SW480 (cell line): ENCODE measurements at regions not wholly inside any gene's neighbourhood (a gene's known extent, or its start where the extent isn't known, plus 50 kb on each side); places are given as distances from the start of the nearest gene placed in this dataset.
"Not testable (repeated sequence)": the region's sequence is repeated elsewhere in the genome, so short reads cannot be mapped to it uniquely, and the experiment has no call there.

Experiments
- DNase-seq: peaks from one replicate; pipeline ENCODE4 v3.0.0-alpha.2; 2016; ENCODE audit warnings: low spot score

GRCh38 chr1:120617493-120617892, 106.3 kb upstream of the NBPF26 start:
- DNase-seq, result not testable (repeated sequence)

- DNase-seq, result not testable (repeated sequence)
These were observed 103.7 kb upstream of the NBPF26 start for GRCh38 chr1:120619867-120620692.

DNA sequence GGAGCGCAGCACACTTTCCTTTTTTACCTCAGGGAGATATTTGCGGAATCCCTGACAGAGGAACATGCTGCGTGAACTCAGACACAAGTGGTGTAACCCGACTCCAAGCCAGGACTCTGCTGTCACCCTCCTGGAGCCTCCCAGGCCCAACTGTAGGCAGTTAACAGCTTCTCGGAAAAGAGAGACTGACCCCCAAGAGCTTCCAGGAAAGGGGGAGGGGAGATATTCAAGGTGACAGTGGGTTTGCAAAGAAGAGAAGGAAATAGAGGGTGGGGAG, 103.1 kb upstream of the NBPF26 start:
- not testable (repeated sequence) for DNase-seq

DNA sequence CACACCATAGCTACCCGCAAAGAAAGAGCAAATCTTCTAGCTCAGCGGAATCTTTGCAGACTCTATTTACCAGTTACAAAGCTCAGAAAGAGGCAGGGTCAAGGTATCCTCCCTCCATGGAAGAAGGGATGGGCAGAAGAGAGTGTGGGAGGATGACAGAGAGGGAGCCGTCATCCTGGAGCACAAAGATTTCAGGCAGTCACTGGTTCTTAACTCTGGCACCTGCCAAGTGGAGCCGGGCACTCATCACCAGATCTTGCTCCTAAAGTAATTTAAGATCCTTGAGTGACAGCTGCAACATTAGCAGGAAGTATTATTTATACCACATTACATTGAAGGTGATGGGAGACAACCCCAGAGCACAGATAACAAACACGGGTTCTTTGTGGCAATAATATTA, 102.5 kb upstream of the NBPF26 start:
- not testable (repeated sequence) for DNase-seq

- DNase-seq, result not testable (repeated sequence)
These were observed 100.2 kb upstream of the NBPF26 start for GRCh38 chr1:120623539-120623938.

DNA sequence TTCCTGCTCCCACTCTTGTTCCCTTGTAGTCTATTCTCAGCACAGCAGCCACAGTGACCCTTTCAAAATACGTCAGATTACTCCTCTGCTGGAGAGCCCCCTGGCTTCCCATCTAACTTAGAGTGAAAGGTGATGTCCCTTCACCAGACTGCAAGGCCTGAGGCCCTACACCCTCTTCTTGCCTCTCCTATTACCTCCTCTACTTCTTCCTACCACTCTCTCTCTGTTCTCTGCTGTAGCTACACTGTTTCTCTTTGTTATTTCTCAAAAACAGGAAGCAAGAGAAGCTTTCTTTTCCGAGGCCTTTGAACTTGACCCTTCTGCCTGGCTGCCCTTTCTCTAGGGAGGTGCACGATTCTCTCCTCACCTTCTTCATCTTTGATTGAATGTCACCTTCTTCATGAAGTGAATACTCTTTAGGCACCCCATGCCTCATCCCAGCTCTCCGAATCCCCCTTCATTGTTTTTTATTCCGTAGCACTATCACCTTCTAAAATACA, 99.1 kb upstream of the NBPF26 start:
- DNase-seq, result not testable (repeated sequence)

DNA sequence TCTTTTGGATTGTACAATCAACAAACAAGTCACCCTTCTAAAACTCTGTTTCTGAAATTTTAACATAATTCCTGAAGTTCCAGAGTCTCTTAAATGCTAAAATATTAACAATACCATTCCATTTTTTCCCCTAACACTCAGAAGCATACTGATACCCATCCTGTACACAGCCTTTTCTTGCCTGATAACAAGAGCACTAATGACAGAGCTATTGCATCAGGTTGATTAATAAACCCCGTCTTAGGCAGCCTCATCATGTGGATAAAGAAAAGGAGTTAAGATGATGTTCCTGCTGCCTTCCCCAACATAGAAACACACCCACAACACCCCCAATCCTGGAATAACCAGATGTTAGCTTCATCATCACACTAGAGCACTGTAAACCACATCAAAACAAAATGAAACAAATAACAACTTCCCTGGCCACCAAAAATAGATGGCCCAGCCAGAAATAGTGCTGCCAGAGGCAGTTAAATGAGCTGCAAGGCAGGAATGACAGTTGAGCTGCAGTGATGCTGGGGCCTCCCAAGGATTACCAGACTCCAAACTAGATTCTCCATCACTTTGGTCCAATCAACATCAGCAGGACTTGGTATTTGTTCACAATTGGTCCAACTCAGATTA, 93.8 kb upstream of the NBPF26 start:
- DNase-seq, result not testable (repeated sequence)

DNA sequence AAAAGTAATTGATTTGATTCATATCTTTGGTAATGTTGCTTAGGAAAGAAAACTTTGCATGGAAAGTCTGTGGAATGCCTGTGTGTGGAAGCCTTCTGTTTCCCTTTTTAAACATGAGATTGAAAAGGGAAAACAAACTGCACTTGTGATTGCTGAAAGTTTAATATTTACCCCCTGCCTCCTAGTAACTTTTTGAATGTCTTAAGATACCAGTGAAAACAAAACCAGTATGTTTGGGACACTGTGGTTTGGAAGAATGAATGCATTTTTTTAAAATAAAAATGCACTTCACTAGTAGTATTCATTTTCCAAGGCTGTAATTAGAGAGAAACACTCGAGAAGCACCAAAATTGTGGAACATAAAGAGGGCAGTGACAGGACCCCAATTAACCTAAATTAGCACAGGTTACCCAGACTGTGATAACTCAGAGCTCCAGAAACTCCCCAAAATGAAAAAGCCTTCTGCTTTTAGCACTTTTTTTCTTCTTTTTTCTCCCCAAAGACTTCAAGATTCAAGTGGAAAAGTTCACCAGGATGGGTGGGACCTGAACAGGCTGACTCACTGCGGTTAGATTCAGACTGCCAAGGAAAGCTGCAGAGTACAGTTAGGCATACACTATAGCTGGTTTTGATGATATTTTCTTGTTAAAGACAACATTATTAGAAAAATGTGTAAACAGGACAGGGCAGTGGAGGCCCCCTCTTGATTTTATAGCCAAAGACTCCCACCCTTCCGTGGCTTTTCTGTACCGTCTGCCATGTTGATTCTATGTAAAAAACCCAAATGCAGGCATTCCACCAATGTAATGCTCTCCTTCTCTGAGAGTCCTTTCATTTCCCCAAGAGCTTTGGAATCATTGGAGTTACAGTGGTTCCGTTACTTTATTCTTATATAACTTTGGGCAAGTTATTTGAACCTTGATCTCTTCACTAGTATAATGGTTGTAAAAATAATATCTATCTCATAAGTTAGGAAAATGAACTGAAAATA, 88.6 kb upstream of the NBPF26 start:
- DNase-seq, result not testable (repeated sequence)

DNA sequence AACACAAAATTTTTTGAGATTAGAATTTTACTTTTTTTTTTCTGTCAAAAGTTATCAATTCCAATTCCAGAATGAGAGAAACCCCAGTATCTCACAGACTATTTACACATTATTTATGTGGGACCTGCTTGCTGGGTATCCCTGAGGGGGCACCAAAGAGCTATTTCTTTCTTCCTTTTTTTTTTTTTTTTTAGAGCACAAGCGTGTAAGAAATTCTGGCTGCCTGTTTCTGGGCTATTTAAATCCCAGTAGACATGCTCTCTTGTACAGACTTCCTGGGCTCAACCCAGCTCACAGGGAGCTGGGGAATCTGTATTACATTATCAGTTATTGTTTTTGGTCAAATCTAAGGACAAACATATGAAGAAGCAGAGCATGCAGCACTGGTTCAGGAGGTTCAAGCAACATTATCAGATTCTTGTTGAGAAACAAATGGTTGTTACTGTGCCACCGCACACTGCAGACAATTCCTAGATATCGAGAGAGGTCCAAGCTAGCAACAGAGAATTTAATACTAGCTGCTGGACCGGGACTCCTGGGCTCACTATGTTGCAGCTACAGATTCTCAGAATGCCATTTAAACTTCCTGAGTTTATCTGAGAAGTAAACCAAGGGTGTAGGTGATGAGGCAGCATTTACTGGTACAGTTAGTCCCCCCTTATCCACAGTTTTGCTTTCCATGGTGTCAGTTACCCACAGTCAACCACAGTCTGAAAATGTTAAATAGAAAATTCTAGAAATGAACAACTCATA, 83.3 kb upstream of the NBPF26 start:
- not testable (repeated sequence) for DNase-seq

DNA sequence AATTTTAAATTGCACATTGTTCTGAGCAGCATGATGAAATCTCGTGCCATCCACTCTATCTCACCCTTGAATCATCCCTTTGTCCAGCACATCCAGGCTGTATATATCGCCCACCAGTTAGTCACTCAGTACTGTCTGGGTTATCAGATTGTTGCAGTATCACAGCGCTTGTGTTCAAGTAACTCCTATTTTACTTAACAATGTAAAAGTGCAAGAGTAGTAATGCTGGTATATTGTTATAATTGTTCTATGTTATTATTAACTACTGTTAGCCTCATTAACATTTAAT, 82.8 kb upstream of the NBPF26 start:
- DNase-seq, result not testable (repeated sequence)

DNA sequence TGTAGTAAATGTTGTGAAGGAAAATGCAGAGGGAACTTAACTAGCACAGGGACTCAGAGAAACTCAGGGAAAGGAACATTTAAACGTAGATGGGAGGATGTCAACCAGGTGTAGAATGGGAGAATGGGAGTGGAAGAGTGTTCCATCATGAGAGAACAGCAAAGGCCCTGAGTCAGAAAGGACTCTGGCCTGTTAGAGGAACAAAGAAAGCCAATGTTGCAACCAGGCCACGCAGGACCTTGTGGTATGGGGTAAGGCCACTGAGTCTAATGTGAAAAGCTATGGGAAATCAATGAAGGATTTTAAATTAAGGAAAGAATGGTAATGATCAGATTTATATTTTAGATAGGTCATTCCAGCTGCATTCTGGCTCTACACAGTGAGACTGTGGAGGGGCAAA, 76.6 kb upstream of the NBPF26 start:
- not testable (repeated sequence) for DNase-seq

DNA sequence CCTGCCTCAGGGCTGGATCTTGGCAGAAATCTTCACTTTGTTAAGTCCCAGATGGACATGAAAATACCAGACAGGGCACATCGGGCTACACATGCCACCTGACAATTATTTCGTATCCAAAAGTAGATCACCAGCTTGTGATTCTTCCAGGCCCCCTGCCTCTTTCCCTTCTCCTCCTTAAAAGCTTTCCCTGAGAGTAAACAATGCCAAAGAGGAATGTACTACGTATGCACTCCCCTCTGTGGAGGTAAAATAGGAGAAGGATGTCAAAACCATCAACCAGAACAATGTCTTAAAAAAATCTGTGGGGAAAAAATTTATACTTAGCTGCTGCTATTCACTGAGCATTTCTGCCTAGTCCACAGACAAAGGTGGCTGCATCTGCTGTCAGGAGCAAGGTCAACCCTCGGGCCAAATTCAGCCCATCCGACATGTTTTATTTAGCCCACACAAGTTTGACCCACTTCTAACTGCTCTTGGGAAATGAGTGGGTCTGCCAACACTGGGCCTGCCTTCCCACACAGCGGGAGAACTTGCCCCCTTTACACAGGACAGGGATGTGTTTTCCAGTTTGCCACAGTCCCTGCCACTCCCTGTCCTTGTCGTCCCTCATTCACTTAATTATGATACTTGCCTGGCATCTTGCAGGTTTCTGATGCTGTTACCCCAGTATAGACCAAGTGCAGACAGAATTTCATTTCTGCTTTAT, 74.7 kb upstream of the NBPF26 start:
- not testable (repeated sequence) for DNase-seq

DNA sequence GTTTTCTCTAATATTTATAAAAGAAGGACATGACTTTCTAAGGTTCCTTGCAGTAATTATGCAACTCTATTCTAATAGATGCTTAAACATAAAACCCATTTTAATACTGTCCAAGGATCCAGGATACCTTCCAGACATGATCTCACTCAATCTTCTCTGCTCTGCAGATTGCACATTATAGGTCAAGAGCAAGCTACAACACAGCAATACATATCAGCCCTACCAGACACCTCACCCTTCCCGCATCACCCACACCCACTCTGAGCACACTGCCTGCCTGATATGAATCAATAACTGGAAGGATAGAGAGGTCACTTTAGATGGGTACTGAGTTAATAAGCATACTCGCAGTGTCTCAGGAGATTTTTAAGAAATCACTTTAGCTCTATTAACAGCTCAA, 74.0 kb upstream of the NBPF26 start:
- DNase-seq, result not testable (repeated sequence)

DNA sequence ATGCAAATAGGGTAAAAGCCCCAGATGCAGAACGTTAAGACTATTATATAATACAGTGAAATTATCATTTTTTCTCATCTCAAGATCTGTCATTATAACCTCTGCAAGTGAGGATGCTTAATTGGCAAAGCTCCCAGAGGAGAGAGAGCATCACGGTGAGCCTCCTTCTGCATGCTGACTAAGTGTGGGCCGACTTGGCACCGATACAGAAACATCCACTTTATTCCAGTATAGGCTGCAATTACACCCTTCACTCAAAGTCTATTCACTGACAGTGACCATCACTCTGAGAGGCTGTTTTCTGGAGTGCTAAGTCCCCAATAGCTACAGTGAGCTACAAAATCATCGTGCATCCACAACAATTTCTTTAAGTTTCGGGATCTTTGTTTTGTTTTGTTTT, 69.6 kb upstream of the NBPF26 start:
- DNase-seq, result not testable (repeated sequence)

DNA sequence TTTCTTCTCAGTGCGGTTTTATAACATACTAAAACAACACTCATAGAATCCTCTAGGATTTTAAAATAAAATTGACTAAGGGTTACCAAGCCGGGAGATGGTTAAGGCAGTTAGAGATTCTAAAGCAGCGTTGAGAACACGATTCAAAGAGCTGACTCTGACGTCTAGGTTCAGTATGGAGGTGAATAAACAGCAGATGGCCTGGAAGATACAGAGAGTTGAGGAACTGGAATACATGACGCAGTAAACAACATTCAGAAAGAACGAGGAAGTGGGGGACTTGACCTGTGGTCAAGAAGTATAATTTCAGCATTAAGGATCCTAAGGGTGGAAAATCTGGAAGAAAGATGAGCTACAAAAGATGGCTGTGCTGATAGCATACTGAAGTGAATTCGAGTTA, 68.4 kb upstream of the NBPF26 start:
- DNase-seq, result not testable (repeated sequence)

DNA sequence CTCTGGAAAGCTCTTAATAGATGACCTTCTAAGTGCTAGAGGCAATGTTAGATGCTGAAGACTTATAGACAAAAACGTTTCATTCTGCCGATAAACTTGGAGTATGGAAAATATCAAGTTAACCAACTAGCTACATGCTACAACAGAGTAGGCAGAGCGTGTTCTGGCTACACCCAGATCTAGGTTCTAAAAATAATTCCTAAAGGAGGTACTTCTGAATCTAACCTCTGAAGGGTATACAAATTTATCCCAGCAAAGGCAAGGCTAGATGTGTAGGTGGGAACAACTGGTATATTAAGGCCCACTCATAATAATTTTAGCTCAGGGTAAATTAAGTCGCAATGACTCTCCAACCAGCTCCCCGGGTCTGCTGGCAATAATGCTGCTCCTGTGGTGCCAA, 67.6 kb upstream of the NBPF26 start:
- not testable (repeated sequence) for DNase-seq

DNA sequence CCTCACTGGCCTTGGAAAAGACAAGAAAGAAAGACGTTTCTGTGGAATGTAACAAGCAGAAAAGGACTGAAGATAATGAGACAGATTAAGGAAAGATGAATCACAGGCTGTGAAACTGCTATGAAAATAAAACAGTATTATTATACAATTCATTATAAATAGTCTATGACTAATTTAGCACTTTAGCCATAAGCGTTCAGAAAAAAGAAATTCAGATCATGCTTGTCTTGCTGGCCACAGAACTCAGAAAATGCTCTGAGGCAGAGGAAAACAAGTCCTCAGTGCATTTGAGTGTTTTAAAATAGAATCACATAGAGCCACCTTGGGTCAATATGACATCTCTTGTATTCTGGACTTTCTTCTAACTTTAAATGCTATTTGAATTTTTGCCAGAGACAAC, 65.9 kb upstream of the NBPF26 start:
- DNase-seq, result not testable (repeated sequence)

DNA sequence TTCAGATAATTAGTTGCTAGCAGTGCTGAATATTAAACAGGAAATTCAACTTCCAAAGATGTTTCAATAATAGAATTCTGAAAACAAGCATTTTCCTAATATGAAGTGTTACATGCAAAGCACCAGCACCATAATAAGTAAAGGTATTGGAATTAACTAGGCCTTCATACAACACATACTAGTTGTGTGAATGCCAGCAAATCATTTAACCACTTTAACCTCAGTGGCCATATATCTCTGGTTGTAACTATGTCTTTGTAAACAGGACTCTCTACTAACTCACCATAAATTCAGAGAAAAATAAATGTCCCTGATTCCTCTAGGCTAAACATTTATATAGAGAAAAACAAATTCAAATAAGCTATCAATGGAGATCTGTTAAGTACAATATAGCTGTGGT, 65.1 kb upstream of the NBPF26 start:
- not testable (repeated sequence) for DNase-seq

GRCh38 chr1:120659133-120659532, 64.6 kb upstream of the NBPF26 start:
- not testable (repeated sequence) for DNase-seq

- not testable (repeated sequence) for DNase-seq
These were observed 59.1 kb upstream of the NBPF26 start for GRCh38 chr1:120664376-120665249.
